ENCODE measurements at regions not wholly inside any gene's neighbourhood (a gene's known extent, or its start where the extent isn't known, plus 50 kb on each side); places are given as distances from the start of the nearest gene placed in this dataset.

- Histone ChIP-seq H3K4me1 (peaks cover 0 to 9% (median 0%) of the 10 kb centered on the region in 4 donors), H3K27ac (no peak overlapping the region), H3K36me3 (no peaks in the 10 kb centered on the region), H3K9me3 (no peaks in the 10 kb centered on the region), H3K27me3 (no peaks in the 10 kb centered on the region), H3K4me3 (no peak overlapping the region)
- WGBS, 2 donors = 94 to 100% methylated on average over 1 of the region's 1 CpG
- no peak for DNase-seq (ENCODE audit: low spot score in 2 of 2)
- TF ChIP-seq POLR2A (IDR thresholded peaks at IDR 0.05) (no peak), CTCF (IDR thresholded peaks at IDR 0.05) (no peak), EP300 (IDR thresholded peaks at IDR 0.05) (no peak)
These were observed 146.8 kb upstream of the DPT start for GRCh38 chr1:168875831-168876230.

- WGBS, 2 donors = 82 to 97% methylated on average over 1 of the region's 1 CpG
- TF ChIP-seq EP300 (IDR thresholded peaks at IDR 0.05) = no peak
- TF ChIP-seq CTCF (IDR thresholded peaks at IDR 0.05) = no peak
- TF ChIP-seq POLR2A (IDR thresholded peaks at IDR 0.05) = no peak
- no peak overlapping the region for H3K4me3 ChIP-seq
These were observed 147.8 kb upstream of the DPT start for GRCh38 chr1:168876830-168877229.

GRCh38 chr1:168879896-168880734 lies 151.1 kb upstream of the DPT start:
- Histone ChIP-seq H3K36me3 (no peaks in the 10 kb centered on the region), H3K9me3 (no peaks in the 10 kb centered on the region), H3K4me3 (no peak overlapping the region), H3K4me1 (peaks cover 0 to 12% (median 0%) of the 10 kb centered on the region in 4 donors), H3K27ac (peak overlapping the region in 1 of 4 donors; percentile 65), H3K27me3 (no peaks in the 10 kb centered on the region)
- TF ChIP-seq EP300 (IDR thresholded peaks at IDR 0.05) (peak in 1 of 2 donors; percentile 64), POLR2A (IDR thresholded peaks at IDR 0.05) (no peak), CTCF (IDR thresholded peaks at IDR 0.05) (no peak)
- WGBS, 2 donors = 43 to 45% methylated on average over 10 of the region's 10 CpGs
- peak in 1 of 2 donors; percentile 26 for DNase-seq (ENCODE audit: low spot score in 2 of 2)

More at GRCh38 chr1:168876830-168877229, 147.8 kb upstream of the DPT start:
- no peaks in the 10 kb centered on the region for H3K27me3 ChIP-seq
- no peak overlapping the region for H3K27ac ChIP-seq
- no peak for DNase-seq (ENCODE audit: low spot score in 2 of 2)
- H3K36me3 ChIP-seq = no peaks in the 10 kb centered on the region
- H3K9me3 ChIP-seq = no peaks in the 10 kb centered on the region
- H3K4me1 ChIP-seq = peaks cover 0 to 12% (median 0%) of the 10 kb centered on the region in 4 donors

GRCh38 chr1:168881656-168882260 lies 152.8 kb upstream of the DPT start:
- no peak for DNase-seq (ENCODE audit: low spot score in 2 of 2)
- Histone ChIP-seq H3K36me3 (no peaks in the 10 kb centered on the region), H3K4me1 (peaks cover 0 to 12% (median 0%) of the 10 kb centered on the region in 4 donors), H3K27me3 (no peaks in the 10 kb centered on the region), H3K4me3 (no peak overlapping the region), H3K9me3 (no peaks in the 10 kb centered on the region), H3K27ac (no peak overlapping the region)
- WGBS, 2 donors = 90 to 92% methylated on average over 2 of the region's 2 CpGs
- no peak for TF ChIP-seq POLR2A (IDR thresholded peaks at IDR 0.05)
- TF ChIP-seq EP300 (IDR thresholded peaks at IDR 0.05) = no peak
- no peak for TF ChIP-seq CTCF (IDR thresholded peaks at IDR 0.05)

GRCh38 chr1:168887381-168887780 lies 158.4 kb upstream of the DPT start:
- peaks cover 0 to 7% (median 0%) of the 10 kb centered on the region in 4 donors for H3K9me3 ChIP-seq
- no peaks in the 10 kb centered on the region for H3K4me1 ChIP-seq
- no peak for TF ChIP-seq CTCF (IDR thresholded peaks at IDR 0.05)
- no peaks in the 10 kb centered on the region for H3K36me3 ChIP-seq
- no peak for DNase-seq (ENCODE audit: low spot score in 2 of 2)
- H3K27ac ChIP-seq = no peak overlapping the region
- WGBS, 2 donors = 70 to 78% methylated on average over 4 of the region's 4 CpGs
- no peak overlapping the region for H3K4me3 ChIP-seq
- no peaks in the 10 kb centered on the region for H3K27me3 ChIP-seq

All from tibial nerve (tissue), 4 donors.